GM23338 (cell line): ENCODE measurements at regions not wholly inside any gene's neighbourhood (a gene's known extent, or its start where the extent isn't known, plus 50 kb on each side); places are given as distances from the start of the nearest gene placed in this dataset.

Source experiments
- ATAC-seq: fragments of 200-7000 bp; cut with Tn5 transposase; 3 replicates; pipeline ENCODE4 v1.9.1; 2020
- DNase-seq: peaks from one replicate; pipeline ENCODE4 v3.0.0-alpha.2; 2015; ENCODE audit warnings: low spot score
- H2AFZ ChIP-seq: fragments of 200-600 bp; sonication (generic); 2 replicates; pipeline ENCODE4 v1.8.0; 2016; ENCODE audit warnings: antibody characterized with exemption, mild to moderate bottlenecking, moderate library complexity
- H3F3A ChIP-seq: fragments of 200-600 bp; sonication (generic); replicated peaks from 2 replicates; pipeline ENCODE4 v1.8.0; 2017; ENCODE audit warnings: antibody characterized with exemption, mixed run types, low read depth
- H3K27ac ChIP-seq: fragments of 200-600 bp; sonication (generic); 2 replicates; pipeline ENCODE4 v1.6.1; 2016; ENCODE audit warnings: low read depth
- H3K27me3 ChIP-seq: fragments of 200-600 bp; sonication (generic); 2 replicates; pipeline ENCODE4 v1.8.0; 2016; ENCODE audit warnings: mild to moderate bottlenecking, mixed run types, moderate library complexity; ENCODE audit not compliant: insufficient read depth
- H3K36me3 ChIP-seq: fragments of 200-600 bp; sonication (generic); 2 replicates; pipeline ENCODE4 v1.8.0; 2016; ENCODE audit warnings: mild to moderate bottlenecking; ENCODE audit not compliant: insufficient read depth
- H3K4me1 ChIP-seq: fragments of 200-600 bp; sonication (generic); 2 replicates; pipeline ENCODE4 v1.8.0; 2016; ENCODE audit warnings: mild to moderate bottlenecking, moderate library complexity; ENCODE audit not compliant: insufficient read depth
- H3K4me2 ChIP-seq: fragments of 200-600 bp; sonication (generic); 2 replicates; pipeline ENCODE4 v1.7.1; 2017; ENCODE audit warnings: mixed run types
- H3K4me3 ChIP-seq: fragments of 200-600 bp; sonication (generic); 2 replicates; pipeline ENCODE4 v1.6.1; 2016; ENCODE audit warnings: mixed run types
- H3K79me2 ChIP-seq: fragments of 200-600 bp; sonication (generic); replicated peaks from 2 replicates; pipeline ENCODE4 v1.8.0; 2017; ENCODE audit warnings: mild to moderate bottlenecking; ENCODE audit not compliant: insufficient read depth
- H3K9me2 ChIP-seq: fragments of 200-600 bp; sonication (generic); 2 replicates; pipeline ENCODE4 v1.8.0; 2017; ENCODE audit not compliant: insufficient read depth
- H4K20me1 ChIP-seq: fragments of 200-600 bp; sonication (generic); replicated peaks from 2 replicates; pipeline ENCODE4 v1.8.0; 2017; ENCODE audit warnings: mild to moderate bottlenecking; ENCODE audit not compliant: insufficient read depth
- H3K27ac Mint-ChIP-seq: 2 replicates; pipeline ENCODE4 v1.8.0; 2020; ENCODE audit warnings: inconsistent platforms, mild to moderate bottlenecking, moderate library complexity, mixed read lengths
- H3K27me3 Mint-ChIP-seq: 3 replicates; pipeline ENCODE4 v1.8.0; 2022; ENCODE audit warnings: low read depth, mild to moderate bottlenecking, moderate library complexity, mixed read lengths, inconsistent platforms; ENCODE audit not compliant: insufficient read depth, poor library complexity
- H3K36me3 Mint-ChIP-seq: 3 replicates; pipeline ENCODE4 v1.8.0; 2021; ENCODE audit warnings: low read depth, mild to moderate bottlenecking, inconsistent platforms, moderate library complexity, mixed read lengths
- H3K4me1 Mint-ChIP-seq: 3 replicates; pipeline ENCODE4 v1.8.0; 2020; ENCODE audit warnings: mild to moderate bottlenecking, inconsistent platforms, mixed read lengths
- H3K4me3 Mint-ChIP-seq: 3 replicates; pipeline ENCODE4 v1.8.0; 2021; ENCODE audit warnings: moderate library complexity, mild to moderate bottlenecking, inconsistent platforms, mixed read lengths
- H3K9me3 Mint-ChIP-seq: 3 replicates; pipeline ENCODE4 v1.8.0; 2020; ENCODE audit warnings: moderate library complexity, mild to moderate bottlenecking, inconsistent platforms, mixed read lengths
- CREB1 ChIP-seq: fragments of 250-450 bp; sonication (Bioruptor Pico); IDR thresholded peaks from 2 replicates; pipeline ENCODE4 v1.5.0; 2020; ENCODE audit warnings: low read depth, mild to moderate bottlenecking, moderate library complexity
- CTCF ChIP-seq, 2 experiments: fragments of 200-600 bp in 1 of 2; sonication (generic) in 1 of 2; conservative IDR thresholded peaks; 2 replicates each; pipeline versions ENCODE4 v1.5.1 to v1.6.1; 2016 to 2017; ENCODE audit warnings: antibody characterized with exemption in 2 of 2, low read depth in 2 of 2, mild to moderate bottlenecking in 2 of 2, moderate library complexity in 1 of 2
- ETS1 ChIP-seq: IDR thresholded peaks from 2 replicates; pipeline ENCODE4 v1.6.1; 2016; ENCODE audit warnings: antibody characterized with exemption
- EZH2 ChIP-seq: fragments of 200-600 bp; sonication (generic); IDR thresholded peaks from one replicate; pipeline ENCODE4 v1.8.0; 2017; ENCODE audit warnings: antibody characterized with exemption, mild to moderate bottlenecking, low read depth; ENCODE audit not compliant: unreplicated experiment
- EZH2phosphoT487 ChIP-seq: fragments of 200-600 bp; sonication (generic); IDR thresholded peaks from one replicate; pipeline ENCODE4 v1.8.1; 2018; ENCODE audit warnings: antibody characterized with exemption; ENCODE audit not compliant: unreplicated experiment
- JUNB ChIP-seq: IDR thresholded peaks from one replicate; pipeline ENCODE4 v1.6.1; 2016; ENCODE audit warnings: antibody characterized with exemption; ENCODE audit not compliant: unreplicated experiment
- NANOG ChIP-seq: IDR thresholded peaks from 2 replicates; pipeline ENCODE4 v1.6.1; 2016; ENCODE audit warnings: antibody characterized with exemption, borderline replicate concordance
- REST ChIP-seq: IDR thresholded peaks from one replicate; pipeline ENCODE4 v1.6.1; 2018; ENCODE audit warnings: antibody characterized with exemption; ENCODE audit not compliant: unreplicated experiment
- STAT1 ChIP-seq: IDR thresholded peaks from one replicate; pipeline ENCODE4 v1.6.1; 2016; ENCODE audit warnings: antibody characterized with exemption; ENCODE audit not compliant: unreplicated experiment
- ZNF114 ChIP-seq: fragments of 250-450 bp; sonication (Bioruptor Pico); IDR thresholded peaks from 2 replicates; pipeline ENCODE4 v1.5.0; 2020; ENCODE audit warnings: mild to moderate bottlenecking, moderate library complexity
- ZNF462 ChIP-seq: fragments of 250-450 bp; sonication (Bioruptor Pico); IDR thresholded peaks from 2 replicates; pipeline ENCODE4 v1.5.0; 2020; ENCODE audit warnings: mild to moderate bottlenecking, moderate library complexity

GRCh38 chr5:63516006-63516405 lies 446.2 kb downstream of the HTR1A start:
- H3K4me3 Mint-ChIP-seq = no peak overlapping the region
- no peak overlapping the region for H3K4me2 ChIP-seq
- H3K4me1 Mint-ChIP-seq = no peaks in the 10 kb centered on the region
- H3K27ac Mint-ChIP-seq = no peak overlapping the region
- no peaks in the 10 kb centered on the region for H3K36me3 Mint-ChIP-seq
- H3K27ac ChIP-seq = no peak overlapping the region
- no peaks in the 10 kb centered on the region for H4K20me1 ChIP-seq
- no peaks in the 10 kb centered on the region for H3F3A ChIP-seq
- no peaks in the 10 kb centered on the region for H3K27me3 ChIP-seq
- H3K9me3 Mint-ChIP-seq = no peaks in the 10 kb centered on the region
- H3K4me3 ChIP-seq = no peak overlapping the region
- H2AFZ ChIP-seq = no peak overlapping the region
- no peaks in the 10 kb centered on the region for H3K36me3 ChIP-seq
- no peak for DNase-seq
- TF ChIP-seq ZNF462 (CRISPR knock-in tag) (no peak), JUNB (no peak), EZH2phosphoT487 (no peak), REST (no peak), CTCF (conservative IDR thresholded peaks at IDR 0.05; ENCODE audit: low read depth in 2 of 2) (no peak), EZH2 (no peak), ETS1 (no peak), ZNF114 (CRISPR knock-in tag) (no peak), STAT1 (no peak), NANOG (no peak), CREB1 (CRISPR knock-in tag) (no peak)
- H3K79me2 ChIP-seq = no peaks in the 10 kb centered on the region
- H3K9me2 ChIP-seq = no peaks in the 10 kb centered on the region
- no peaks in the 10 kb centered on the region for H3K27me3 Mint-ChIP-seq
- ATAC-seq = no peak
- H3K4me1 ChIP-seq = no peaks in the 10 kb centered on the region
